ENCODE measurements at regions not wholly inside any gene's neighbourhood (a gene's known extent, or its start where the extent isn't known, plus 50 kb on each side); places are given as distances from the start of the nearest gene placed in this dataset.

GRCh38 chr11:119496469-119496868, 73.5 kb upstream of the THY1 start:
- H3K4me1 Mint-ChIP-seq (ENCODE audit: insufficient read depth, unreplicated experiment): no peaks in the 10 kb centered on the region

GRCh38 chr11:119493712-119494111, 70.7 kb upstream of the THY1 start:
- peak; percentile 58 for DNase-seq (ENCODE audit: unreplicated experiment)
- Mint-ChIP-seq H3K4me1 (ENCODE audit: insufficient read depth, unreplicated experiment) (no peaks in the 10 kb centered on the region), H3K9me3 (ENCODE audit: unreplicated experiment) (no peaks in the 10 kb centered on the region), H3K27me3 (ENCODE audit: insufficient read depth, unreplicated experiment) (peaks cover 63% of the 10 kb centered on the region), H3K4me3 (ENCODE audit: unreplicated experiment) (no peak overlapping the region), H3K36me3 (ENCODE audit: insufficient read depth, unreplicated experiment) (peaks cover 6% of the 10 kb centered on the region), H3K27ac (ENCODE audit: low read depth, unreplicated experiment) (no peak overlapping the region)
- no peak for TF ChIP-seq CTCF (IDR thresholded peaks at IDR 0.05; ENCODE audit: unreplicated experiment)
- BruUV-seq (replicated peaks): no TSS peak
- ChIA-PET CTCF (interaction anchor here (0.5 to 1.8 kb wide), 2 partner anchors 10 to 40 kb away, joined by 3 to 9 read pairs; no protein-coding TSS in a partner anchor), POLR2A (interaction anchor here (0.6 kb wide), 1 partner anchor 1411 kb away, joined by 3 read pairs; no protein-coding TSS in a partner anchor)
- intact Hi-C loops (cut with micrococcal nuclease): no loop called here

More at GRCh38 chr11:119496469-119496868, 73.5 kb upstream of the THY1 start:
- ChIA-PET CTCF (interaction anchor here (0.6 kb wide), 1 partner anchor 19 kb away, joined by 4 read pairs; no protein-coding TSS in a partner anchor), POLR2A (interaction anchor here (0.6 kb wide), 1 partner anchor 302 kb away, joined by 3 read pairs; no protein-coding TSS in a partner anchor)
- no peak overlapping the region for H3K27ac Mint-ChIP-seq (ENCODE audit: low read depth, unreplicated experiment)
- TF ChIP-seq CTCF (IDR thresholded peaks at IDR 0.05; ENCODE audit: unreplicated experiment): no peak
- BruUV-seq (replicated peaks): no TSS peak
- peaks cover 6% of the 10 kb centered on the region for H3K36me3 Mint-ChIP-seq (ENCODE audit: insufficient read depth, unreplicated experiment)
- H3K9me3 Mint-ChIP-seq (ENCODE audit: unreplicated experiment): no peaks in the 10 kb centered on the region
- DNase-seq (ENCODE audit: unreplicated experiment): no peak
- intact Hi-C loops (cut with micrococcal nuclease): no loop called here
- H3K27me3 Mint-ChIP-seq (ENCODE audit: insufficient read depth, unreplicated experiment): peaks cover 72% of the 10 kb centered on the region
- H3K4me3 Mint-ChIP-seq (ENCODE audit: unreplicated experiment): no peak overlapping the region

- H3K4me3 Mint-ChIP-seq (ENCODE audit: unreplicated experiment): no peak overlapping the region
- peak; percentile 25 for TF ChIP-seq CTCF (IDR thresholded peaks at IDR 0.05; ENCODE audit: unreplicated experiment)
- ChIA-PET CTCF (interaction anchor here (0.6 to 1.8 kb wide), 7 partner anchors 42 to 617 kb away, joined by 3 to 9 read pairs (median 3); no protein-coding TSS in a partner anchor), POLR2A (no interaction called here)
- H3K4me1 Mint-ChIP-seq (ENCODE audit: insufficient read depth, unreplicated experiment): no peaks in the 10 kb centered on the region
- BruUV-seq (replicated peaks): no TSS peak
- H3K9me3 Mint-ChIP-seq (ENCODE audit: unreplicated experiment): no peaks in the 10 kb centered on the region
- peaks cover 54% of the 10 kb centered on the region for H3K27me3 Mint-ChIP-seq (ENCODE audit: insufficient read depth, unreplicated experiment)
- no peak for DNase-seq (ENCODE audit: unreplicated experiment)
- intact Hi-C loops (cut with micrococcal nuclease): no loop called here
- H3K27ac Mint-ChIP-seq (ENCODE audit: low read depth, unreplicated experiment): no peak overlapping the region
- peaks cover 6% of the 10 kb centered on the region for H3K36me3 Mint-ChIP-seq (ENCODE audit: insufficient read depth, unreplicated experiment)
Measured at GRCh38 chr11:119491753-119492510, 69.0 kb upstream of the THY1 start.

- Mint-ChIP-seq H3K27me3 (ENCODE audit: insufficient read depth, unreplicated experiment) (peaks cover 52% of the 10 kb centered on the region), H3K9me3 (ENCODE audit: unreplicated experiment) (no peaks in the 10 kb centered on the region), H3K4me3 (ENCODE audit: unreplicated experiment) (no peak overlapping the region), H3K4me1 (ENCODE audit: insufficient read depth, unreplicated experiment) (no peaks in the 10 kb centered on the region), H3K27ac (ENCODE audit: low read depth, unreplicated experiment) (no peak overlapping the region), H3K36me3 (ENCODE audit: insufficient read depth, unreplicated experiment) (peaks cover 6% of the 10 kb centered on the region)
- no TSS peak for BruUV-seq (replicated peaks)
- no peak for TF ChIP-seq CTCF (IDR thresholded peaks at IDR 0.05; ENCODE audit: unreplicated experiment)
- DNase-seq (ENCODE audit: unreplicated experiment): no peak
- CTCF ChIA-PET: interaction anchor here (0.7 to 1.0 kb wide), 3 partner anchors 10 to 44 kb away, joined by 3 to 4 read pairs (median 3); no protein-coding TSS in a partner anchor
- intact Hi-C loops (cut with micrococcal nuclease): no loop called here
- POLR2A ChIA-PET: interaction anchor here (0.6 kb wide), 1 partner anchor 20 kb away, joined by 3 read pairs; no protein-coding TSS in a partner anchor
Measured at GRCh38 chr11:119490253-119491006, 67.5 kb upstream of the THY1 start.

Measured in MCF 10A (cell line).